22Rv1 (cell line): ENCODE measurements at regions not wholly inside any gene's neighbourhood (a gene's known extent, or its start where the extent isn't known, plus 50 kb on each side); places are given as distances from the start of the nearest gene placed in this dataset.

Experiments
- ZFX ChIP-seq: fragments of 450-650 bp; IDR thresholded peaks from 2 replicates; pipeline ENCODE4 v1.6.1; 2017; ENCODE audit warnings: antibody characterized with exemption, borderline replicate concordance
- TF ChIP-seq, protein P1 (sequence below): fragments of 450-650 bp; IDR thresholded peaks from 2 replicates; pipeline ENCODE4 v1.5.1; 2017; ENCODE audit warnings: mild to moderate bottlenecking

DNA sequence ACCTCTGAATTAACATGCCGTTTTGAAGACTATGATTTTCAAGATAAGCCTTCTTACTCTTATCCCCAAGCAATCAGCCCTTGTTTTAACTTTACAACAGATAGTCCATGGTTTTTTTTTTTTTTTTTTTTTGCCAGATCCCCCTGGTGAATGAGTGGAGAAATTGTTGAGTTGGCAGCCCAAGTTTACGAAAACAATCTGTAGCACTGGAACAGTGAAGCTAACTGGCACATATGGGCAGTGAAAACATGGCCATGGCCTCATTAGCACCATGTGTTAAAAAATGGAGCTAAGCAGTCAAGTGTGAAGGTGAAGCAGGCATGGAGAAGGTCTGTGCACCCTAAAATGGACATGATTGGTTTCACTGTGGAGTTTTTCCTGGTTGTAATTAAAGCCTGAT lies 812.1 kb upstream of the MIR17HG start:
- TF ChIP-seq, protein P1, sequence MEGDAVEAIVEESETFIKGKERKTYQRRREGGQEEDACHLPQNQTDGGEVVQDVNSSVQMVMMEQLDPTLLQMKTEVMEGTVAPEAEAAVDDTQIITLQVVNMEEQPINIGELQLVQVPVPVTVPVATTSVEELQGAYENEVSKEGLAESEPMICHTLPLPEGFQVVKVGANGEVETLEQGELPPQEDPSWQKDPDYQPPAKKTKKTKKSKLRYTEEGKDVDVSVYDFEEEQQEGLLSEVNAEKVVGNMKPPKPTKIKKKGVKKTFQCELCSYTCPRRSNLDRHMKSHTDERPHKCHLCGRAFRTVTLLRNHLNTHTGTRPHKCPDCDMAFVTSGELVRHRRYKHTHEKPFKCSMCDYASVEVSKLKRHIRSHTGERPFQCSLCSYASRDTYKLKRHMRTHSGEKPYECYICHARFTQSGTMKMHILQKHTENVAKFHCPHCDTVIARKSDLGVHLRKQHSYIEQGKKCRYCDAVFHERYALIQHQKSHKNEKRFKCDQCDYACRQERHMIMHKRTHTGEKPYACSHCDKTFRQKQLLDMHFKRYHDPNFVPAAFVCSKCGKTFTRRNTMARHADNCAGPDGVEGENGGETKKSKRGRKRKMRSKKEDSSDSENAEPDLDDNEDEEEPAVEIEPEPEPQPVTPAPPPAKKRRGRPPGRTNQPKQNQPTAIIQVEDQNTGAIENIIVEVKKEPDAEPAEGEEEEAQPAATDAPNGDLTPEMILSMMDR, result no peak
- TF ChIP-seq ZFX, result no peak
